Stromal cell of bone marrow (primary cell): ENCODE measurements at regions not wholly inside any gene's neighbourhood (a gene's known extent, or its start where the extent isn't known, plus 50 kb on each side); places are given as distances from the start of the nearest gene placed in this dataset.

ENCODE experiments used
- DNase-seq: peaks from one replicate; pipeline ENCODE4 v3.0.0-alpha.2; 2012; ENCODE audit warnings: low read depth

DNA sequence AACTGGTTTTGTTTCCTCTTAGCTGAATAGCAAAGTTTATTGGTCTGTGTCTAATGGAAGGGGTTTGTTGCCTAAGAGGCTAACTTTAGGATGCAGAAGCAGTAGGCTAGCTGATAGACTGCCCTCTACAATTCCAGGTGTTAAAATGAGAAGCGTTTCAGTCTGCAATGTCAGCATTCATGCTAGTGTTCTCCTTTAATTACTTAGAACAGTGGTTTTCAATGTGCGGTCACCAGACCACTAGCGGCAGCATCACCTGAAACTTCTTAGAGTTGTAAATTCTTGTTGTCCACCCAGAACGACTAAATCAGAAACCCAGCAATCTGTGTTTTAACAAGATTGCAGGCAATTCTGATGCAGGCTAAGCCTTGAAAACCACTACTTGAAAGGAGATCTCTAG is 392.9 kb downstream of the IPMK start:
- no peak for DNase-seq

DNA sequence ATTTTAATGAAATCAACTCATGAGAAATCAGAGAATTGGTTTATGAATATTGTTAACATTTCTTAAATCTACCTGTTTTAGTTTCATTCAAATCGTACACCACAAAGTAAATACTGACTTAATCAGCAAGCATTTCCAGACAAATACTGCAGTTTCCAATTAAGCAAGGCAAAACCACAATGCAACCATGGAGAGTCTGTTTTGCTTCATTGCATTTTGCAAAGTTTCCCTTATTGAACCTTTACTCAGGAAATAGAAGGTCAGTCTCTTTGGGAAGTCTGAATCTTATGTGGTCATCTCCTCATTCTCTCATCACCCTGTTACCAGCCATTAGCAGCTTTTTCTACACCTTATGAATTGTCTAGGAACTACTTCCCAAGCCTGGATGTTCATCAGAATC is 400.5 kb downstream of the IPMK start:
- no peak for DNase-seq

DNA sequence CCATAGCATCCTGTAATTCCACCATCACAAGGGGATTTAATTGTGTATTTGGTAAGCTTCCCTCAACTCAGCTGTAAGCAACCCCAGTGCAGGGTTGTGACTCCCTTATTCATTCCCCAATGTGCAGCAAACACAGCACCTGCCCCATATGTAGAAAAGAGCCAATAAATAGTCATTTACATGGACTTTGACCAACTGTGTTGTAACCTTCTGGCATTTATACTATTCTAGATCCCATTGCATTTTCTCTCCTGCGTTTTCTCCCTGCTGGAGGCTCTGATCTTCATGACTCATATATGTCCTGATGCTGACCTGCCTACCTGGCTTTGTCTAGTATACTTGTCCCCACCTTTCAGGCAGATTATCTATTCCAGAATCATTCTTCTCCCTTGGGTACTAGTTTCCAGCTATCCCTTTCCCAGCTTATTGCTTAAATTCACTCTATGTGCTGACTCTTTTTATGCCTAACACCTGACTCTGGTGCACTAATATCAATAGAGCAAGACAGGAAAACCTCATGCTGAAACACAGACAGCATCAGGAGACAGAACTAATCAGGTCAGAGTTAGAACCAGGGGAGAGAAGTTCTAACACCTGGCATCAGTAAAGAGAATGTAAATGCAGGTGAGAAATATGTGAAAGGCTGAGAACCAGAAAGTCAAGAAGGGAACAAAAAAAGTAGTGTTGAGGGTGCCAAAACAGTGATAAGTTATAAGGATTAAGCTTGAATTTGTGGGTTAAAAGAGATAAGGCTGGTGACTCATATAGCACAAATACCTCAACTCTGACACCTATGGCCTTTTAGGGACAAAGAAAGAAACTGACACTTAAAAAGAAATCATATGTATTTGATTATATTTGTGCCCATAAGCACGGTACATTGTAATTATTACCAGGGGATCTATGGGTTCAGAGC is 402.7 kb downstream of the IPMK start:
- DNase-seq = no peak

DNA sequence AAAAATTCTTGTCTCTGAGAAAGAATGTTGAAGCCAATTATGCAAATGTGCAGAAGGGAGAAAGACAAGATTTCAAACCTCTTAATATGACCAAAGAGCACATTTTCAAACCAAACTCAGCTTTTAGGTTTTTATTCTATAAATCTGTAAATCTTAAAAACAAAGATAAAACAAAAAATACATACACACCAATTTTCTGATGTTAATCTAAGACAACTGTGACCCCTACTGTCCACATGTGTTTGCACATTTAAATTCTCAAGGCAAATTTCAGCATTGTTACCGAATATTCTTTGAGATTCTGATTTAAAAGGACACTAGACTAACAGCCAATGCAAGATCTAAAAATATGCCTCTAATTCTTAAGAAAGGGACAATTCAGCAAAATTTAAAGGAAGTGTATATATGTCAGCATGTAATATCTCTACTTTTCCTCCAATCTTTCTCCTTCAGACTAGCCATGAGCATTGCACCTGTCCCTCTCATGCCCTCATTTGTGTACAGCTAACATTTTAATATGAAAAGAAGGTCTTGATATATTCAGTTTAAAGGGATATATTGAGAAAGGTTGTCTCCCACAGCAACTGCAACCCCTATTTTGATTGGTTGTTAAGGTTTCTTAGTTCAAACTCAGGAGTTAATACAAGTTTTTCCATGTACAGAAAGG is 417.9 kb downstream of the IPMK start:
- DNase-seq = peak; percentile 3

DNA sequence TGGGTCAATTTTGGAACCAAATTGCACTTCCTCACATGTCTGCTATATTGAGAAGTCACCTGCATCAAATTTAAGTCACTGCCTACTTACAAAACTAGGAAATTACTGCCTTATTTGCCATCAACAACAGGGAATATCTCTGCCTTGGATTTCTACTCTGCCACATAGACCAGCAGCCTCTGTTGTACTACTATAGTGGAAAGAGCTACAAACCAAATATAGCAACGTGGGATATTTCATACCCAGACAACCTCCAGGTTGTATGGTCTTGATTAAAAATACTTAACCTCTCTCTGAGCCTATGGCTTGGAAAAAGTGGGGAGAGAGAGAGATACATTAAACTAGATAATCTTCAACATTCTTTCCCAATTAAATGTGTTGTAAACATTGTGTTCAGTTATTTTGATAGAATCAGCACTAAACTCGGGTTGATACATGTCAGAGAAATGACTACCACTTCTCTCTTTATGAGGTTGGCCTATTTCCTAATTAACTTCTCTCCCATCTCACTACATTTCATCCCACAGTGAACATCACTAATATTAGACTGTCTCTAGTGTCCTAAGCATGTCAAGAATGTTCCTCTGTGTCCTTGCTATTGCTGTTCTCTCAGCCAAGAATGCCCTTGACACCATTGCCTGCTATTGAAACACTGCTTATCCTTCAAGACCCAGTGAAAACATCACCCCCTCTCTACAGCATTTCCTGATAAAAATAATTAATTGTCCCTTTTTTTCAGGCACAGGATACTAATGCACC is 421.2 kb downstream of the IPMK start:
- no peak for DNase-seq

DNA sequence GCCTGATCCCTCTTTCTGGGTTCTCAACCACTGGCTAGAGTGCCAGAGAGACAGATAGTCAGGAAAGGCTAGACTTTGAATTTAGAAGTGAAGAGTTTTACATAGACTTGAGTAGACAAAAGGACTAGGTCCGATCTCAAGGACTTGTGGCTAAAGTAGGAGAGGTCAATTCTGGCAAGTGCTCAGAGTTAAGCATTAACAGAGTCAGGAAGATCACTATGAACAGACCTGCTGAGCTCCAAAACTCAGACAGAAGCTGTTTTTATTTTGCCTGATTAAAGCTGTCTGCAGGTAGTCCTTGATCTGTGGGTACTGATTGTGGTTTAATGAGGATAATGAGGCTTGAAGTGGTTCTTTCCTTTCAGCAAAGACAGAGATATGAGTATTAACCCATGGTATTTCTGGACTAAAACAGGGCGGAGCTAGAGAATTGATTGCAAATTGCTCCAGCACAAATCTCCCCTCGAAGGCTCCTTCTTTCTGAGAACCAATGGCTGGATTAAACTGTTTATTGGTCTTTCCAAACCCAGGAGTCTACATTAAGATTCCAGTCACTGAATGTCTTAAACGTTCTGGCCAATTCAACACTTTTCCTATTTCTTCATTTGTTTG is 423.2 kb downstream of the IPMK start:
- DNase-seq = no peak

DNA sequence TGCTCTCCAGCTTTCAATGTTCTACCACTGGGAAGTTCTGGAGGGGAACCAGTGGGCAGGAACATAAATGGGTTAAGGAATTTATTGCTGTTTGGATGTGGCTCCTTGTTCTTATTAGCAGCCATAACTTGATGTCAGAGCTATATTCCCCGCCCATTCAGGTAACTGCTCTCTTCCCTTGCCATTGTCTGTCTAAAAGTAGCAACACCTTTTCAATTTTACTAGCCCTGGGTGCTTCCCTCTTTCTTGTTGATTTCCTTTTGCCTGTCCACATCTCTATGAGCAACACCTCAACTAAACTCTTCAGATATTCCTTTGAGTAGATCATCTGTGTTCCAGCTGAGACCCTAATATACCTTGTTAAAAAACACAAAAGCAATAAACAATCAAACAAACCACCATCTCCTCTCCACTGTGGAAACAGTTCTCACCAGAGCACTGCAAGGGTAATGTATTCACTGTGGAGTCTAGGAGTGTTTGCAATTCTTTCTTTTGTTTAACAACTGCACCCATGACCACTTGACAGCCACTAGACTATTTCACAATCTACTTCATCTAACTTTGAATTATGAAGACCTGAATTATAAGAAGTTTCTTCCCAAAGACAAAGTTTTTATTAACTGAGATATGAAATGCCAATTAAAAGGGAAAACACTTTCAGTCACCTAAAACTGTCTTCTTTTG is 436.7 kb downstream of the IPMK start:
- no peak for DNase-seq

DNA sequence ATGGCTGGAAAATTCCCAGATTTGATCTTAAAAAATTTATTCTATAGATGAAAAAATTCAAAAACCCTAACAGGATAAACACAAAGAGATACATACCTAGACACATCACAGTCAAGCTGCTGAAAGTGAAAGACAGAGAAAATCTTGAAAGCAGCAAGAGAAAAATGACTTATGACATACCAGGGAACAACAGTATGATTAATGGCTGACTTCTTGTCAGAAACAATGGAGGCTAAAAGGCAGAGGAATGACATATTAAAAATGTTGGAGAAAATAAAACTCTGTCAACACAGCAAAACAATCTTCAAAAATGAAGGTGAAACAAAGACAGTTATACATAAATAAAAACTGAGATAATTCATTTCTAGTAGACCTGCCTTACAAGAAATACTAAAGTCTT is 442.7 kb downstream of the IPMK start:
- DNase-seq = no peak

DNA sequence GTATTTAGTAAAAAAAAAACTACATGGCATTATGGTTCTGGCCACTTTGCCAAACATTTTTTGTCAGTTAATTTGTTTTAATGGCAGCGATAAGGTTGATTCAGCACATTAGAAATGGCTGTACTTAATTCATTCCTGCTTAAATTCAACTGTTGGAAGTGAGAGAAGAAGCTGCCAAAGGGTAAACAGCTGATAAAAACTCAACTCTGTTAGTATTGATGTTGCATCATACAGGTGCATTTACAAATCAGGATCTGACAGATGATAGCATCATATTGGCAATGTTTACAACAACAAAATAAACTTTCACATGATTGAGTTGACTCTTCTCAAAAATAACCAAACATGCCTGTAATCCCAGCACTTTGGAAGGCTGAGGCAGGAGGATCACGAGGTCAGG is 444.3 kb downstream of the IPMK start:
- DNase-seq = no peak

DNA sequence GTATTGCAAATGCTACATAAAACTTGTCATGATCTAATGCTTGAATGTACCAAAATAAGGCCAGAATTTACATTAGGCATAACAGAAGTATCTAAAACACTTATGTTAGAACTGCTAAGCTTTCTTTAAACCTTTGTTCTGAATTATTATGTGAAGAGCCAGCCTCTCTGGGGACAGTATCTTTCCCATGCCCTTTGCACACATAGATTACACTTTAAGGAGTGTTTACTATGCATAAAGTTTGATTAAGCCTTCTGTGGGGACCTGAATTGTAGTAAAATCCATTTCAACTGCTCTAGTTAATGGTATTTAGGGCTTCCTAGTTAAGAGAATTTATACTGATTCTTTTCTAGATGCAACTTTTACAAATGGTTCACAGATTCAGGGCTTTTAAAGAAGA is 444.7 kb downstream of the IPMK start:
- DNase-seq = no peak

DNA sequence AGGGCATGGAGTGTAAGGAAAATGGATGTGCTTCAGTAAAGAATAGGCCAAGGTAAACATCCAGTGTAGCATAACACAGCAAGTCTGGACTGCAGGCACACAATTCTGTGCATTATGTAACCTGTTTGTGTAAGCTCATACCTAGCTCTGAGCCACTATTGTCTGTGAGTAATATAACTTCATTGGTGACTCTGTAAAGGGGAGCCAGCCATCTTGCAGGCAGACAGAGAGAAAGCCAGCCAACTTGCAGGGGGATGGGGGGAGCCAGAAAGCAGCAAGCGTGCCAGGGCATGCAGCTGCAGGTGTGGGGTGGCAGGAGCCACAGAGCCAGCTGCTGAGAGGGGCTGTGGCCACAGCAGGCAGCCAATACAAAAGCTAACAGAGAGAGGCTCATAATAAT is 449.2 kb downstream of the IPMK start:
- DNase-seq = no peak

DNA sequence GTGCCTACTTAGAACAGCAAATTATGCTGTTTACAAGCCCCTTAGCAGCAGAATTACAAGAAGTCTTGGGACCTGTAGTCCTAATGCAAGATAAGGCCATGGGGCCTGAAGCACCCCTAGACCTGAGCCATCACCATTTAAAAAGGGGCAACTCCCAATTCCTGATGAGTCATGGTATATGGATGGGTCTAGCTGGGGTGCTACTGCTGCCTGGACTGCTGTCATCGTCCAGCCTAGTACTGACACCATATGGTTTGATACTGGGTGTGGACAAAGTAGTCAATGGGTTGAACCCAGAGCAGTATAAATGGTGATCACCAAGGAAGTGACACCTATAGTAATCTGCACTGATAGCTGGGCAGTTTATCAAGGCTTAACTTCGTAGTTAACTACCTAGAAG is 450.0 kb downstream of the IPMK start:
- DNase-seq = no peak

DNA sequence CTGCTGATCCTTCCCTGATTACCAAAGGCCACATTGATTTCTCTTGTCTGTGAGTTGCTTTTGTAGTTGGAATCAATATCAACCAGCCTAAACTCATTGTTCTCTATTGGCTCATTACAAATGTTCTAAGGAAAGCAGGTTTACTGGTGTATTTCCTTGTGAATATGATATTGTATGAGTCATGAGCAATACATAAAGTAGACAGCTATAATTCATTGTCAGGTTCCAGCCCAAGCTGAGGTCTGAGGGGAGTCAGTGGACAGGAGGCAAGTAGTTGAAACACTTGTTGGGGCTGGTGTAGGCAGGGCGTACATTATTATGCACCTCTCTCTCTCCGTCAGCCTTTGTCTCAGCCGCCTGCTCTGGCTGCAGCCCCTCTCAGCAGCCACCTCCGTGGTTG is 451.7 kb downstream of the IPMK start:
- no peak for DNase-seq

DNA sequence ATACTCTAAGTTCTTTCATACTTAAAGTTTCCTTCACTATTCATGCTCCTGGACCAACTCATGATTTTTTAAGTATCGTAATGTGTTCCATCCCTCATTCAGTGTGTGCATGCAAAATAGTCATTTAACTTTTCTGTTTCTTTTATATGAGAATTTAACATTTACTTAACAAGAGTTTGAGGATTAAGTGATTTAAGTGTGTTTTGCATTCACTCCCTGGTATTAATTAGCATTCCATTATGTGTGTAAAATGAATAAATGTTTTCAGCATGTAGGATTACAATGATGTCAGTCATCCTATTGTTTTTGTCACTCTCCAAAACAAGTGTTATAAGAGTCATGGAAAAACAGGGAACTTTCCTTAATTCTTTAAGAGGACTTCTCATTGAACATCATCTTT is 457.7 kb downstream of the IPMK start:
- no peak for DNase-seq

DNA sequence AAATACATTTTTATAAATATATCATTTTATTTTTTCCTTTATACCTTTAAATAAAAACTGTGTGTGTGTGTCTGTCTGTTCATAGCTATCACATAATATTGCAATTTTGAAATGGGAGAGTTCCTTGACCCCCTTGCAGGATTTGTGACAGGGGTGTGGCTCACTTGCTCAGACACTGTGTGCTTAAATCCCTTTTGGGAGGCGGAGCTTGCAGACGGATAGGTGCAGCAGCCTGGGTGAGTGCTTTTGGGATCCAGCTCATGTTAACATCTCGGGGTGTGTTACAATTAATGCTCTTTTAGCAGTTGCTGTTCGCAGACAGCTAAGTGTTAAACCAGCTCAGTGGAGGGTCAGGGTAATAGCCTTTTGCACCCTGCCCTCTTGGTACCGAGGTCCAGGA is 459.8 kb downstream of the IPMK start:
- DNase-seq = no peak

DNA sequence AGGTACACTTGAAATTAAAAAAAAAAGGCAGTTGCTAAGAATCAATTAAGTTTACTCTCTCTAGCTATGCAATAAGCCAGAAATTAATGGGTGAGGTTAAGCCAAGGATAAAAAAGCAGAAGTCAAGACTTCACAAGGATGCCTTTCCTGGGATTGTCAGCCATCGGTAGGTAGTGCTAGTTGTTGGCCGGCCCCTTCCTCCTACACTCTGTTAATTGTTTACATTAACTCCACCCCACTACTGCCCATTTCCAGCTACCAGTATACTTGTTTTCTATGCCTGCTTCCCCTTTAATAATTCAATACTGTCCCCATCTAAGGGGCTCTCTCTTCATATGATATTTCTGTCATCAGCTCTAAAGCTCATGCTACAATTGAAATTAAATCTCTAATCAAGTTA is 461.0 kb downstream of the IPMK start:
- no peak for DNase-seq

DNA sequence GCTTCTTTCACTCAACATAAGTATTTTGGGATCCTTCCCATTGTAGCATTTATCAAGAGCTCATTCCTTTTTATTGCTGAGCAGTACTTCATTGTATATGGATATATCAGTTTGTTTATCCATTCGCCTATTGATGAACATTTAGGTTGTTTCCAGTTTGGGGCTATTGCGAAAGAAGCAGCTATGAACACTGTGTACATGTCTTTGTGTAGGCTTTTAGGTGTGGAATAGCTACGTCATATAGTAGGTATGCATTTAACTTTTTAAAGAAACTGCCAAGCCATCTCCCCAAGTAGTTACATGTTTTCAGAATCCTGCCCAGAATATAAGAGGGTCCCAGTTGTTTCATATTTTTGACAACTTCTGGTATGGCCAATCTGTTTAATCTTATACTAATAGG is 468.1 kb downstream of the IPMK start:
- DNase-seq = no peak

DNA sequence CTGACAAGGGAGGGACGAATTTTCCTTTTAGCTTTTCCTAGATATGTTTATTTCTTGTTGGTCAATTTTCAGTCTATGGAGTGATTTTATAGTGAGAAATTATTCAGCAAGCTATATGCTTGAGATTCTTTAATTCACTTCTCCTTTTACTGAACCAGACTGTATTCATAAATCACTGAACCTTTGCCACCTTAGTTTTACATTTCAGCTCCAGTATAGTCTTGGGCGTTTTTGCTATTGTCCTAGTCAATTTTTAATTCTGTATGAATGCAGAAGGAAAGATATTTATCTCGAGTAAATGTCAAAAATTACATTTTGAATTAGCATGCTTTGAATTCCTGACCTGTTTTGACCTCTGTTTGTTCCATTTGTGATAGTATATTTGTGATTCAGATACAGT is 468.9 kb downstream of the IPMK start:
- DNase-seq = no peak

DNA sequence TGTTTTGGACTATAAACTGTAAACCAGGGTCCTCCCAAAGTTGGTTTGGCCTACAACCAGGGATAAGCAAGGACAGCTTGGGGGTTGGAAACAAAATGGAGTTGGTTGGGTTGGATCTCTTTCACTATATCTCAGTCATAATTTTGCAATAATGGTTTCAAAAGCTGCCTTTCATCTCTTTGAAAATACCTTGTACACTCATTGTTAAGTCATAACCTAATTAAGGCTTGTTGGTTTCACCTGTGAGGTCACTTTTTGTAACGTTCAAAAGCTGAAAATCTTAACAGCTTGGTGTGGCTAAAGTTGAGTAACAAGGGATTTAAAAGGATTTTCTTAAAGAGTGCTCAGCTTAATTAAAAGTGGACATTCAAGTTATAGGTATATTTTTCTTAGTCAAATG is 476.1 kb downstream of the IPMK start:
- DNase-seq = no peak

DNA sequence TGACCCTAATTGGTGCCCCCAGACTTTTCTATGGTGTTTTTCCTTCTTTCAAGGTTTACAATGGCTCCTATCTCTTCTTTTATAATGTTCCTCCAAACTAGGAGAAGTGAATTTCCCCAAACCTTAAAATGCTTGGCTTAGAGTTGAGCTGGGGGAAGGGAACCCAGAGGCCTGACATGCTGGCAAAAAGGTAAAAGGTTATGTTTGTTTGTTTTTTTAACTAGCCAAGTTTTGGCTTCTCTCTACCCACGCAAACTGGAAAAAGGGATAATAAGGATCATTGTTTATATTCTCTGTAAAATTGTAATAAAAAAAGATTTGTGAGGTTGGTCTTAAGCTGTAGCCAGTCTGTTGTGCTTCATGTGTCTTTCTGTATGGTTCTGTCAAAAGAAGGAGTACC is 477.0 kb downstream of the IPMK start:
- no peak for DNase-seq

DNA sequence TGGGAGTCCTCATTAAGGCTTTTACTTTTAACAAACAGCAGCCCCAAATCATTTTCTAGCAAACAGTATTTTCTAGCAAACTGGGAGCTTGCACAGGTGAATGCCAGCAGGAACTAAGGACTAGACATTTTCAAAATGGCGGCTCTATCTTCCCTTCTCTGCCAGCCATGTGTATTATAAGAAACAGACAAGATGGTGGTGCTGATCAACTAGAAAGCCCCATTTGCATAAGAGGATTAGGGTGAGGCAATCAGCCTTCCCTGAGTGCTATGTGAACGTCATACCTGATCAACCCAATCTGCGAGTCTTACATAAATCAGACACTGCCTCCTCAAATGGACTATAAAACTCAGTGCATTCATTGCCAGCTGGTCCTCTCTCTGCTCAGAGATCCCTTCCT is 479.6 kb downstream of the IPMK start:
- no peak for DNase-seq
